ENCODE measurements at regions not wholly inside any gene's neighbourhood (a gene's known extent, or its start where the extent isn't known, plus 50 kb on each side); places are given as distances from the start of the nearest gene placed in this dataset.
"Not testable (repeated sequence)": the region's sequence is repeated elsewhere in the genome, so short reads cannot be mapped to it uniquely, and the experiment has no call there.

GRCh38 chr15:92796161-92796611 is 103.9 kb upstream of the CHD2 start:
- H3K27me3 ChIP-seq (replicated peaks) = no peaks in the 10 kb centered on the region
- DNase-seq = no peak
- H3K27ac ChIP-seq = no peak overlapping the region
- in situ Hi-C loops (cut with HindIII; ENCODE audit: low pct_ligation_motif_present, low sequenced_read_pairs) = no loop called here
- no peaks in the 10 kb centered on the region for H3K36me3 ChIP-seq (replicated peaks)
- no peak overlapping the region for H3K4me3 ChIP-seq (ENCODE audit: low read depth, low read length)
- TF ChIP-seq CTCF (IDR thresholded peaks at IDR 0.05; ENCODE audit: low read depth, low read length, missing control alignments) = no peak

GRCh38 chr15:92797168-92798052 is 102.7 kb upstream of the CHD2 start:
- no peaks in the 10 kb centered on the region for H3K36me3 ChIP-seq (replicated peaks)
- peak; percentile 45 for TF ChIP-seq CTCF (IDR thresholded peaks at IDR 0.05; ENCODE audit: low read depth, low read length, missing control alignments)
- no peak overlapping the region for H3K4me3 ChIP-seq (ENCODE audit: low read depth, low read length)
- no peaks in the 10 kb centered on the region for H3K27me3 ChIP-seq (replicated peaks)
- in situ Hi-C loops (cut with HindIII; ENCODE audit: low pct_ligation_motif_present, low sequenced_read_pairs) = no loop called here
- DNase-seq = peak; percentile 79
- H3K27ac ChIP-seq = no peak overlapping the region

GRCh38 chr15:92800013-92800412 is 100.1 kb upstream of the CHD2 start:
- no peak for TF ChIP-seq CTCF (IDR thresholded peaks at IDR 0.05; ENCODE audit: low read depth, low read length, missing control alignments)
- in situ Hi-C loops (cut with HindIII; ENCODE audit: low pct_ligation_motif_present, low sequenced_read_pairs) = no loop called here
- no peaks in the 10 kb centered on the region for H3K36me3 ChIP-seq (replicated peaks)
- H3K27me3 ChIP-seq (replicated peaks) = no peaks in the 10 kb centered on the region
- H3K27ac ChIP-seq = no peak overlapping the region
- DNase-seq = no peak
- H3K4me3 ChIP-seq (ENCODE audit: low read depth, low read length) = no peak overlapping the region

GRCh38 chr15:92800416-92801055 is 99.6 kb upstream of the CHD2 start:
- H3K27me3 ChIP-seq (replicated peaks); H3K4me3 ChIP-seq (ENCODE audit: low read depth, low read length); H3K36me3 ChIP-seq (replicated peaks); DNase-seq; in situ Hi-C loops (cut with HindIII; ENCODE audit: low pct_ligation_motif_present, low sequenced_read_pairs): not testable (repeated sequence)
- H3K27ac ChIP-seq = peak overlapping the region; percentile 98

GRCh38 chr15:92801056-92801773 is 98.9 kb upstream of the CHD2 start:
- H3K4me3 ChIP-seq (ENCODE audit: low read depth, low read length); H3K27me3 ChIP-seq (replicated peaks); in situ Hi-C loops (cut with HindIII; ENCODE audit: low pct_ligation_motif_present, low sequenced_read_pairs); H3K36me3 ChIP-seq (replicated peaks): not testable (repeated sequence)
- peak; percentile 84 for DNase-seq
- peak overlapping the region; percentile 98 for H3K27ac ChIP-seq

GRCh38 chr15:92801774-92802464 is 98.2 kb upstream of the CHD2 start:
- H3K36me3 ChIP-seq (replicated peaks) = no peaks in the 10 kb centered on the region
- H3K27ac ChIP-seq = peak overlapping the region; percentile 98
- H3K4me3 ChIP-seq (ENCODE audit: low read depth, low read length) = no peak overlapping the region
- in situ Hi-C loops (cut with HindIII; ENCODE audit: low pct_ligation_motif_present, low sequenced_read_pairs) = no loop called here
- no peak for TF ChIP-seq CTCF (IDR thresholded peaks at IDR 0.05; ENCODE audit: low read depth, low read length, missing control alignments)
- no peaks in the 10 kb centered on the region for H3K27me3 ChIP-seq (replicated peaks)
- peak; percentile 87 for DNase-seq

Data from brain microvascular endothelial cell (primary cell).